SK-N-SH (cell line): ENCODE measurements at regions not wholly inside any gene's neighbourhood (a gene's known extent, or its start where the extent isn't known, plus 50 kb on each side); places are given as distances from the start of the nearest gene placed in this dataset.

Experiments
- CHD2 ChIP-seq: fragments of 150-350 bp; IDR thresholded peaks from 2 replicates; pipeline ENCODE4 v1.6.1; 2018; ENCODE audit warnings: low read length; ENCODE audit not compliant: partially characterized antibody
- CTCF ChIP-seq: fragments of 200-600 bp; sonication (generic); IDR thresholded peaks from 2 replicates; pipeline ENCODE4 v1.6.1; 2017; ENCODE audit warnings: antibody characterized with exemption, mild to moderate bottlenecking, moderate library complexity
- EP300 ChIP-seq, 2 experiments: IDR thresholded peaks; 2 replicates each; pipeline versions ENCODE4 v1.4.0 to v1.6.1; 2012; ENCODE audit warnings: borderline replicate concordance in 1 of 2, low read depth in 1 of 2, low read length in 1 of 2
- EZH2phosphoT487 ChIP-seq: fragments of 200-600 bp; sonication (generic); IDR thresholded peaks from 2 replicates; pipeline ENCODE4 v1.6.1; 2017; ENCODE audit warnings: low read depth, mixed run types, mild to moderate bottlenecking, antibody characterized with exemption, moderate library complexity, borderline replicate concordance
- FOSL2 ChIP-seq: IDR thresholded peaks from 2 replicates; pipeline ENCODE4 v1.4.0; 2012; ENCODE audit warnings: low read depth, mild to moderate bottlenecking, moderate library complexity, borderline replicate concordance
- GABPA ChIP-seq: IDR thresholded peaks from 2 replicates; pipeline ENCODE4 v1.4.0; 2012; ENCODE audit warnings: low read depth, mild to moderate bottlenecking
- MEF2A ChIP-seq: IDR thresholded peaks from 2 replicates; pipeline ENCODE4 v1.4.0; 2012; ENCODE audit warnings: low read depth, borderline replicate concordance
- MXI1 ChIP-seq: IDR thresholded peaks from 2 replicates; pipeline ENCODE4 v1.6.1; 2012; ENCODE audit warnings: mild to moderate bottlenecking, low read depth, low read length, improper control_type of control experiment
- TF ChIP-seq, protein P1 (sequence below): IDR thresholded peaks from 2 replicates; pipeline ENCODE4 v1.6.1; 2012; ENCODE audit warnings: mild to moderate bottlenecking, low read depth, low read length, moderate library complexity

- TF ChIP-seq, protein P1, sequence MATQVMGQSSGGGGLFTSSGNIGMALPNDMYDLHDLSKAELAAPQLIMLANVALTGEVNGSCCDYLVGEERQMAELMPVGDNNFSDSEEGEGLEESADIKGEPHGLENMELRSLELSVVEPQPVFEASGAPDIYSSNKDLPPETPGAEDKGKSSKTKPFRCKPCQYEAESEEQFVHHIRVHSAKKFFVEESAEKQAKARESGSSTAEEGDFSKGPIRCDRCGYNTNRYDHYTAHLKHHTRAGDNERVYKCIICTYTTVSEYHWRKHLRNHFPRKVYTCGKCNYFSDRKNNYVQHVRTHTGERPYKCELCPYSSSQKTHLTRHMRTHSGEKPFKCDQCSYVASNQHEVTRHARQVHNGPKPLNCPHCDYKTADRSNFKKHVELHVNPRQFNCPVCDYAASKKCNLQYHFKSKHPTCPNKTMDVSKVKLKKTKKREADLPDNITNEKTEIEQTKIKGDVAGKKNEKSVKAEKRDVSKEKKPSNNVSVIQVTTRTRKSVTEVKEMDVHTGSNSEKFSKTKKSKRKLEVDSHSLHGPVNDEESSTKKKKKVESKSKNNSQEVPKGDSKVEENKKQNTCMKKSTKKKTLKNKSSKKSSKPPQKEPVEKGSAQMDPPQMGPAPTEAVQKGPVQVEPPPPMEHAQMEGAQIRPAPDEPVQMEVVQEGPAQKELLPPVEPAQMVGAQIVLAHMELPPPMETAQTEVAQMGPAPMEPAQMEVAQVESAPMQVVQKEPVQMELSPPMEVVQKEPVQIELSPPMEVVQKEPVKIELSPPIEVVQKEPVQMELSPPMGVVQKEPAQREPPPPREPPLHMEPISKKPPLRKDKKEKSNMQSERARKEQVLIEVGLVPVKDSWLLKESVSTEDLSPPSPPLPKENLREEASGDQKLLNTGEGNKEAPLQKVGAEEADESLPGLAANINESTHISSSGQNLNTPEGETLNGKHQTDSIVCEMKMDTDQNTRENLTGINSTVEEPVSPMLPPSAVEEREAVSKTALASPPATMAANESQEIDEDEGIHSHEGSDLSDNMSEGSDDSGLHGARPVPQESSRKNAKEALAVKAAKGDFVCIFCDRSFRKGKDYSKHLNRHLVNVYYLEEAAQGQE = no peak
- TF ChIP-seq CHD2 (no peak), CTCF (no peak), GABPA (no peak), EZH2phosphoT487 (no peak), MEF2A (no peak), EP300 (IDR thresholded peaks at IDR 0.05; ENCODE audit: borderline replicate concordance in 1 of 2, low read depth in 1 of 2, low read length in 1 of 2) (no peak), FOSL2 (no peak), MXI1 (no peak)
These were observed 58.9 kb upstream of the MIER3 start for GRCh38 chr5:57010786-57011185.
